ENCODE measurements at regions not wholly inside any gene's neighbourhood (a gene's known extent, or its start where the extent isn't known, plus 50 kb on each side); places are given as distances from the start of the nearest gene placed in this dataset.

DNA sequence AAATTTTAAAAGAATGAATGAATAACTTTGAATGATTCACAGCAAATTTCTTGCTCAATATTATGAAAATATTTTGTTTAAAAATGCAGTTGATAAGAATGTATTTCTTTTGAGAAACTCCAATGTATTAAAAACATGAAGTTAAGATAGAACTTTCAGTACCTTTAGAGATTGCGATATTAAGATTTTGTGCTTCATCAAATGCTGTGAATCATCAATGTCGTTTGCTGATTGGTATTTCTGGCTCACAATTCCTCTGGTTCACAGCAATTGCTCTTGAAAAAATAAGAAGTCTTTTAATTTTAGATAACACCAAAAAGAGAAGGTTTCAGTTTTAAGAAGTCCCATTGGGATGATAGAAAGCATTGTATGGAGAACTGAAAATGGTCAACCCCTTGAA is 228.7 kb downstream of the IKZF2 start:
- H3K27me3 ChIP-seq, result no peaks in the 10 kb centered on the region
- H3K9me3 ChIP-seq, result no peaks in the 10 kb centered on the region
- no peak overlapping the region for H3K27ac ChIP-seq
- H3K36me3 ChIP-seq (replicated peaks in 1 of 2; ENCODE audit: insufficient read depth in 1 of 2, low read depth in 2 of 2), result no peaks in the 10 kb centered on the region
- 68 to 83% methylated on average over 2 of the region's 2 CpGs for WGBS, 2 donors
- no peak for ATAC-seq
- no peak for TF ChIP-seq CTCF (IDR thresholded peaks at IDR 0.05)
- TF ChIP-seq POLR2A (IDR thresholded peaks at IDR 0.05), result no peak
- H3K4me1 ChIP-seq, result no peaks in the 10 kb centered on the region
- DNase-seq, result no peak
- H3K4me3 ChIP-seq, result no peak overlapping the region
- intact Hi-C loops (cut with DNase I), result no loop called here

GRCh38 chr2:212921711-212922110 is 229.7 kb downstream of the IKZF2 start:
- Histone ChIP-seq H3K27me3 (no peaks in the 10 kb centered on the region), H3K4me3 (no peak overlapping the region), H3K36me3 (replicated peaks in 1 of 2; ENCODE audit: insufficient read depth in 1 of 2, low read depth in 2 of 2) (no peaks in the 10 kb centered on the region), H3K9me3 (no peaks in the 10 kb centered on the region), H3K27ac (no peak overlapping the region), H3K4me1 (no peaks in the 10 kb centered on the region)
- no peak for DNase-seq
- no peak for ATAC-seq
- TF ChIP-seq POLR2A (IDR thresholded peaks at IDR 0.05) (no peak), CTCF (IDR thresholded peaks at IDR 0.05) (no peak)
- intact Hi-C loops (cut with DNase I), result no loop called here

DNA sequence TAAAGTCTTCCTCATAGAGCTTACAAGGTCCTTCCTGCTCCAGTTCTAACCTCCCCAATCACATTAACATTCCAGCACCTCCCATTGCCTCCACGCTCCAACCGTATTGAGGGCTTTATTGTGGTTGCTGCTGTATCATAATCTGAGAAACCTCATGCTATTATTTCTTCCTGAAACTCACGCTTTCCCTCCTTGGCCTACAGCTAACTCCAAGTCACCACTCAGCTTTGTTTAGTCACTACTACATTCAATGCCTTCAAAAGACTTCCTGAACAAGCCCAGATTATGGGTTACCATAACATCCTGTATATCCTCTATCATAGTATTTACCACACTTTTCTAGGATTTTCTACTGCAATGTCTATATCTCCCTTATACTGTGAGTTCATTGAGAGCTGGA is 230.4 kb downstream of the IKZF2 start:
- intact Hi-C loops (cut with DNase I), result no loop called here
- no peak overlapping the region for H3K4me3 ChIP-seq
- no peak overlapping the region for H3K27ac ChIP-seq
- no peaks in the 10 kb centered on the region for H3K27me3 ChIP-seq
- DNase-seq (no peak), ATAC-seq (no peak)
- H3K9me3 ChIP-seq, result no peaks in the 10 kb centered on the region
- no peaks in the 10 kb centered on the region for H3K36me3 ChIP-seq (replicated peaks in 1 of 2; ENCODE audit: insufficient read depth in 1 of 2, low read depth in 2 of 2)
- TF ChIP-seq POLR2A (IDR thresholded peaks at IDR 0.05) (no peak), CTCF (IDR thresholded peaks at IDR 0.05) (no peak)
- 86% methylated on average over 3 of the region's 3 CpGs for WGBS, 2 donors
- H3K4me1 ChIP-seq, result no peaks in the 10 kb centered on the region

DNA sequence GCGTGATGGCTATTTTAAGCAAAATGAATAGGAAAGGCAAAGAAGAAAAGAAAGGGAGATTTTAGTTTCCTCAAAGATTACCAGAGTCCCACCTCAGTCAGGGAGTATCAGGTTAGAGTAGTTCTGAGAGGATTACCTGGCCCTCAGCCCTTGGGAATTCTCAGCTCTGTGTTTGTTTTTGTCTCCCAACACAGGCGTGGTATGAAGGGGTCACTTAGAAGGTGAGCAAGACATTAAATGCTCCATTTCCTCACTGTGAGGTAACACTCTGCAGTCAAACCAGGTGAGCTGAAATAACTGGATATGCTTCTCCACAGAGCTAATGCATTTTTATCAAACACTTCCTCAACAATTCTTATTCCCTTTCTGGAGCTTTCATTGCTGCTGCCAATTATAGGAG is 232.2 kb downstream of the IKZF2 start:
- DNase-seq (no peak), ATAC-seq (peak; percentile 69)
- TF ChIP-seq CTCF (IDR thresholded peaks at IDR 0.05) (no peak), POLR2A (IDR thresholded peaks at IDR 0.05) (no peak)
- Histone ChIP-seq H3K27ac (no peak overlapping the region), H3K9me3 (no peaks in the 10 kb centered on the region), H3K27me3 (no peaks in the 10 kb centered on the region), H3K4me3 (no peak overlapping the region), H3K4me1 (no peaks in the 10 kb centered on the region), H3K36me3 (replicated peaks in 1 of 2; ENCODE audit: insufficient read depth in 1 of 2, low read depth in 2 of 2) (no peaks in the 10 kb centered on the region)
- intact Hi-C loops (cut with DNase I), result no loop called here
- 38 to 42% methylated on average over 2 of the region's 2 CpGs for WGBS, 2 donors

DNA sequence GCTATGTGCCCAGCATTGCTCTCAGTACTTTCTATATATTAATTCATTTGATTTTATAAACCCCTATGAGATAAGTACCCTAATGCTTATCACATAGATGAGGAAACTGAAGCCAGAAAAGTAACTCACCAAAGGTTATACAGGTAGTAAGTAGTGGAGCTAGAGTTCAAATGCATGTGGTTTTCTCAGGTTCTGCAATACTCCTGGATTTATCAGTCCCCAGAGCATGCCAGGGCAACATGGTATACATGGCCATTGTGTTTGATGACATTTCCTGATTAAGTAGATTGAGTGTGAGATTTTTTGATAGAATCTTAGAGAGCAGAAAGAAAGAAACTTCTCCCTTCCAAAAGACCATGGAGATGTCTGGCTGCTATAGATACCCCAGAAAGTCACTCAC is 233.1 kb downstream of the IKZF2 start:
- H3K27me3 ChIP-seq, result no peaks in the 10 kb centered on the region
- TF ChIP-seq CTCF (IDR thresholded peaks at IDR 0.05) (no peak), POLR2A (IDR thresholded peaks at IDR 0.05) (no peak)
- intact Hi-C loops (cut with DNase I), result no loop called here
- no peaks in the 10 kb centered on the region for H3K9me3 ChIP-seq
- DNase-seq, result no peak
- no peak overlapping the region for H3K27ac ChIP-seq
- H3K36me3 ChIP-seq (replicated peaks in 1 of 2; ENCODE audit: insufficient read depth in 1 of 2, low read depth in 2 of 2), result no peaks in the 10 kb centered on the region
- no peaks in the 10 kb centered on the region for H3K4me1 ChIP-seq
- ATAC-seq, result no peak
- H3K4me3 ChIP-seq, result no peak overlapping the region
